22Rv1 (cell line): ENCODE measurements at regions not wholly inside any gene's neighbourhood (a gene's known extent, or its start where the extent isn't known, plus 50 kb on each side); places are given as distances from the start of the nearest gene placed in this dataset.

Source experiments
- H3K27ac ChIP-seq: fragments of 450-650 bp; 2 replicates; pipeline ENCODE4 v1.5.1; 2017
- CTCF ChIP-seq: fragments of 450-650 bp; IDR thresholded peaks from 2 replicates; pipeline ENCODE4 v1.5.1; 2017; ENCODE audit warnings: mild to moderate bottlenecking
- ZFX ChIP-seq: fragments of 450-650 bp; IDR thresholded peaks from 2 replicates; pipeline ENCODE4 v1.6.1; 2017; ENCODE audit warnings: antibody characterized with exemption, borderline replicate concordance

- TF ChIP-seq CTCF, result no peak
- no peak for TF ChIP-seq ZFX
- H3K27ac ChIP-seq, result no peak overlapping the region
These were observed 2010.2 kb upstream of the IGFBP7 start for GRCh38 chr4:59120287-59120814.

GRCh38 chr4:59122626-59123025 lies 2012.4 kb upstream of the IGFBP7 start:
- TF ChIP-seq ZFX, result no peak
- no peak for TF ChIP-seq CTCF
- H3K27ac ChIP-seq, result no peak overlapping the region

GRCh38 chr4:59126159-59126558 lies 2016.0 kb upstream of the IGFBP7 start:
- TF ChIP-seq CTCF (no peak), ZFX (no peak)
- no peak overlapping the region for H3K27ac ChIP-seq

- no peak overlapping the region for H3K27ac ChIP-seq
- TF ChIP-seq CTCF (no peak), ZFX (no peak)
These were observed 2016.8 kb upstream of the IGFBP7 start for GRCh38 chr4:59127006-59127405.

GRCh38 chr4:59127743-59128142 lies 2017.6 kb upstream of the IGFBP7 start:
- TF ChIP-seq CTCF (no peak), ZFX (no peak)
- H3K27ac ChIP-seq, result no peak overlapping the region

GRCh38 chr4:59135248-59135985 lies 2025.2 kb upstream of the IGFBP7 start:
- no peak for TF ChIP-seq CTCF
- TF ChIP-seq ZFX, result no peak
- H3K27ac ChIP-seq, result no peak overlapping the region

- no peak for TF ChIP-seq ZFX
- TF ChIP-seq CTCF, result no peak
These were observed 2038.9 kb upstream of the ADGRL3 start for GRCh38 chr4:59161249-59161648.

More at GRCh38 chr4:59161249-59161648, 2038.9 kb upstream of the ADGRL3 start:
- no peak overlapping the region for H3K27ac ChIP-seq
